ENCODE measurements at regions not wholly inside any gene's neighbourhood (a gene's known extent, or its start where the extent isn't known, plus 50 kb on each side); places are given as distances from the start of the nearest gene placed in this dataset.

DNA sequence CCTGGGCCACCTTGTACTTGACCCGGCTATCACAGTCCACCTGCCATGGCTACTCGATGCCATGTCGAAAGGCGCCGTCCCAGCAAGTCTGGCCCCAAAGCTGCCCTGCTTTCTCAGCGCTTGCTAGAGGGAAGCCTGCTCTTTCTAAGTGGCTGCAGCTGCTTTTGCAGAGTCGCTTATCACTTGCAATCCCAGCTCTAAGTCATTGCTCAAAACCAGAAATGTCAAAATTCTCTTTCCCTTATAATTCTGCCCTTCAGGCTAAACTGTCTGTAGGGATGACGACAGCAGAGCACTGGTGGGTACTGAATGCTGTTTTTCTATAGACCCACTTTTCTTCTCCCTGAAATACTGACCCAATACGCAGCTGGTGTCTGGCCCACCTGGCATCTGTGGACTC lies 184.2 kb downstream of the ENGASE start:
- TF ChIP-seq, protein P1, sequence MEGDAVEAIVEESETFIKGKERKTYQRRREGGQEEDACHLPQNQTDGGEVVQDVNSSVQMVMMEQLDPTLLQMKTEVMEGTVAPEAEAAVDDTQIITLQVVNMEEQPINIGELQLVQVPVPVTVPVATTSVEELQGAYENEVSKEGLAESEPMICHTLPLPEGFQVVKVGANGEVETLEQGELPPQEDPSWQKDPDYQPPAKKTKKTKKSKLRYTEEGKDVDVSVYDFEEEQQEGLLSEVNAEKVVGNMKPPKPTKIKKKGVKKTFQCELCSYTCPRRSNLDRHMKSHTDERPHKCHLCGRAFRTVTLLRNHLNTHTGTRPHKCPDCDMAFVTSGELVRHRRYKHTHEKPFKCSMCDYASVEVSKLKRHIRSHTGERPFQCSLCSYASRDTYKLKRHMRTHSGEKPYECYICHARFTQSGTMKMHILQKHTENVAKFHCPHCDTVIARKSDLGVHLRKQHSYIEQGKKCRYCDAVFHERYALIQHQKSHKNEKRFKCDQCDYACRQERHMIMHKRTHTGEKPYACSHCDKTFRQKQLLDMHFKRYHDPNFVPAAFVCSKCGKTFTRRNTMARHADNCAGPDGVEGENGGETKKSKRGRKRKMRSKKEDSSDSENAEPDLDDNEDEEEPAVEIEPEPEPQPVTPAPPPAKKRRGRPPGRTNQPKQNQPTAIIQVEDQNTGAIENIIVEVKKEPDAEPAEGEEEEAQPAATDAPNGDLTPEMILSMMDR (IDR thresholded peaks at IDR 0.05; ENCODE audit: insufficient read depth, low read length, poor library complexity, severe bottlenecking) = no peak
- no peak for TF ChIP-seq EZH2phosphoT487 (conservative IDR thresholded peaks at IDR 0.05; ENCODE audit: low read length)

Measured in SU-DHL-6 (cell line).